ENCODE measurements at regions not wholly inside any gene's neighbourhood (a gene's known extent, or its start where the extent isn't known, plus 50 kb on each side); places are given as distances from the start of the nearest gene placed in this dataset.
A peak's percentile ranks its signal among the peaks of the same experiment; 100 is the strongest.
"Not testable (repeated sequence)": the region's sequence is repeated elsewhere in the genome, so short reads cannot be mapped to it uniquely, and the experiment has no call there.

GRCh38 chr12:56862264-56862663 is 71.9 kb downstream of the SDR9C7 start:
- Histone ChIP-seq H3K4me1 (no peaks in the 10 kb centered on the region), H3K27me3 (no peaks in the 10 kb centered on the region), H3K9me3 (peaks cover 10 to 27% (median 14%) of the 10 kb centered on the region in 4 donors), H3K4me3 (no peak overlapping the region), H3K36me3 (no peaks in the 10 kb centered on the region), H3K27ac (no peak overlapping the region)
- 77 to 81% methylated on average over 2 of the region's 2 CpGs for WGBS, 2 donors
- TF ChIP-seq EP300 (IDR thresholded peaks at IDR 0.05), result no peak
- no peak for DNase-seq
- intact Hi-C loops (cut with DNase I), result no loop called here

- intact Hi-C loops (cut with DNase I); H3K4me3 ChIP-seq; H3K36me3 ChIP-seq; H3K27ac ChIP-seq; H3K4me1 ChIP-seq; DNase-seq; H3K27me3 ChIP-seq; H3K9me3 ChIP-seq: not testable (repeated sequence)
- WGBS, 2 donors, result 75 to 84% methylated on average over 8 of the region's 8 CpGs
Observed at GRCh38 chr12:56853392-56853978, 80.7 kb downstream of the SDR9C7 start.

DNA sequence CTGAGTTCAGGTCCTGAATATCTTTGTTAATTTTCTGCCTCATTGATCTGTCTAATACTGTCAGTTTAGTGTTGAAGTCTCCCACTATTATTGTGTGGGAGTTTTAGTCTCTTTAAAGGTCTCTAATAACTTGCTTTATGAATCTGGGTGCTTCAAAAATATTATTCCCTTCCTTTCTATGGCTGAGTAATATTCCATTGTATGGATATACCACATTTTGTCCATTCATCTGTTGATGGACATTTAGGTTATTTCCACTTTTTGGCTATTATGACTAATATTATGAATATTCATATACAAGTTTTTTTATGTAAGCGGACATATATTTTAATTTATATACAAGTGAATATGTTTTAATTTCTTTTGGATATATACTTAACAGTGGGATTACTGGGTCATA is 82.7 kb downstream of the SDR9C7 start:
- intact Hi-C loops (cut with DNase I), result no loop called here
- no peak overlapping the region for H3K4me3 ChIP-seq
- WGBS, 2 donors, result 95 to 97% methylated on average over 1 of the region's 1 CpG

GRCh38 chr12:56840922-56841321 is 77.8 kb downstream of the HSD17B6 start:
- Histone ChIP-seq H3K27ac (peak overlapping the region in 1 of 4 donors; percentile 15), H3K4me1 (peaks cover 0 to 39% (median 22%) of the 10 kb centered on the region in 4 donors), H3K4me3 (no peak overlapping the region), H3K27me3 (no peaks in the 10 kb centered on the region), H3K9me3 (no peaks in the 10 kb centered on the region), H3K36me3 (no peaks in the 10 kb centered on the region)
- intact Hi-C loops (cut with DNase I), result no loop called here
- TF ChIP-seq, protein P1, sequence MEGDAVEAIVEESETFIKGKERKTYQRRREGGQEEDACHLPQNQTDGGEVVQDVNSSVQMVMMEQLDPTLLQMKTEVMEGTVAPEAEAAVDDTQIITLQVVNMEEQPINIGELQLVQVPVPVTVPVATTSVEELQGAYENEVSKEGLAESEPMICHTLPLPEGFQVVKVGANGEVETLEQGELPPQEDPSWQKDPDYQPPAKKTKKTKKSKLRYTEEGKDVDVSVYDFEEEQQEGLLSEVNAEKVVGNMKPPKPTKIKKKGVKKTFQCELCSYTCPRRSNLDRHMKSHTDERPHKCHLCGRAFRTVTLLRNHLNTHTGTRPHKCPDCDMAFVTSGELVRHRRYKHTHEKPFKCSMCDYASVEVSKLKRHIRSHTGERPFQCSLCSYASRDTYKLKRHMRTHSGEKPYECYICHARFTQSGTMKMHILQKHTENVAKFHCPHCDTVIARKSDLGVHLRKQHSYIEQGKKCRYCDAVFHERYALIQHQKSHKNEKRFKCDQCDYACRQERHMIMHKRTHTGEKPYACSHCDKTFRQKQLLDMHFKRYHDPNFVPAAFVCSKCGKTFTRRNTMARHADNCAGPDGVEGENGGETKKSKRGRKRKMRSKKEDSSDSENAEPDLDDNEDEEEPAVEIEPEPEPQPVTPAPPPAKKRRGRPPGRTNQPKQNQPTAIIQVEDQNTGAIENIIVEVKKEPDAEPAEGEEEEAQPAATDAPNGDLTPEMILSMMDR (IDR thresholded peaks at IDR 0.05), result no peak
- TF ChIP-seq POLR2AphosphoS5 (IDR thresholded peaks at IDR 0.05) (no peak), EP300 (IDR thresholded peaks at IDR 0.05) (no peak)
- no peak for DNase-seq
- WGBS, 2 donors, result 79 to 81% methylated on average over 8 of the region's 8 CpGs

More for the DNA sequence above, 82.7 kb downstream of the SDR9C7 start:
- DNase-seq, result no peak
- TF ChIP-seq, protein P1 (IDR thresholded peaks at IDR 0.05), result no peak
- no peak for TF ChIP-seq POLR2A (IDR thresholded peaks at IDR 0.05)
- no peak for TF ChIP-seq POLR2AphosphoS5 (IDR thresholded peaks at IDR 0.05)
- no peak for TF ChIP-seq EP300 (IDR thresholded peaks at IDR 0.05)
- H3K4me1 ChIP-seq, result no peaks in the 10 kb centered on the region
- H3K36me3 ChIP-seq, result no peaks in the 10 kb centered on the region
- no peak overlapping the region for H3K27ac ChIP-seq
- H3K27me3 ChIP-seq, result no peaks in the 10 kb centered on the region
- peaks cover 0 to 4% (median 0%) of the 10 kb centered on the region in 4 donors for H3K9me3 ChIP-seq

DNA sequence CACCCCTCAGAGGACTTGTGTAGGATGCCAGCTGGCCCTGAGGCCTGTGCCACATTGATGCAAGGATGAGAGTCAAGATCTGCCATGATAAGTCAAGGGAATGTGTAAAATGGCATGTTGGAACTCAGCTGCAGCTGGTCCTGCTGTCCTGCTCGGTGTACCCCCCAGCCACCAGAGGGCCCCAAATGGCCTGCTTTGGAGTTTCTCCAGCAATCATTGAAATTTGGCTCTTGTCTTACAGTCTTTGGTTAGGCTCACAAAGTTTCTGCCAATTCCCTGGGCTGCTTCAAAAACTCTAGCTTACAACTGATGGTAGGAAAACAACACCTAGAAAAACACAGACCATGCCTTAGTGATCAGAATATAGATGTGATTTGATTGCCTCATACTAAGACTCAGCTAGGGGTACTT is 76.8 kb downstream of the HSD17B6 start:
- no peak overlapping the region for H3K4me3 ChIP-seq
- intact Hi-C loops (cut with DNase I), result no loop called here
- no peaks in the 10 kb centered on the region for H3K36me3 ChIP-seq
- 8 to 19% methylated on average over 1 of the region's 1 CpG for WGBS, 2 donors
- H3K27me3 ChIP-seq, result no peaks in the 10 kb centered on the region
- DNase-seq, result no peak
- TF ChIP-seq, protein P1 (IDR thresholded peaks at IDR 0.05), result peak in 1 of 4 experiments; percentile 19
- TF ChIP-seq EP300 (IDR thresholded peaks at IDR 0.05), result no peak
- peak overlapping the region in 1 of 4 donors; percentile 15 for H3K27ac ChIP-seq
- H3K4me1 ChIP-seq, result peaks cover 0 to 42% (median 24%) of the 10 kb centered on the region in 4 donors
- no peaks in the 10 kb centered on the region for H3K9me3 ChIP-seq

GRCh38 chr12:56839489-56839848 is 76.3 kb downstream of the HSD17B6 start:
- intact Hi-C loops (cut with DNase I), result no loop called here
- peak overlapping the region in 1 of 4 donors; percentile 2 for H3K27ac ChIP-seq
- no peak for TF ChIP-seq POLR2A (IDR thresholded peaks at IDR 0.05)
- TF ChIP-seq EP300 (IDR thresholded peaks at IDR 0.05), result no peak
- TF ChIP-seq POLR2AphosphoS5 (IDR thresholded peaks at IDR 0.05), result no peak
- no peaks in the 10 kb centered on the region for H3K9me3 ChIP-seq
- H3K27me3 ChIP-seq, result no peaks in the 10 kb centered on the region
- no peaks in the 10 kb centered on the region for H3K36me3 ChIP-seq
- peaks cover 0 to 42% (median 24%) of the 10 kb centered on the region in 4 donors for H3K4me1 ChIP-seq
- H3K4me3 ChIP-seq, result no peak overlapping the region
- no peak for DNase-seq
